Kidney (tissue), 13 donors: ENCODE measurements at regions not wholly inside any gene's neighbourhood (a gene's known extent, or its start where the extent isn't known, plus 50 kb on each side); places are given as distances from the start of the nearest gene placed in this dataset.

Experiments used
- DNase-seq, 5 donors: peaks; one replicate each; pipeline ENCODE4 v3.0.0-alpha.2; 2013 to 2020
- FAIRE-seq: peaks from 2 replicates; lab custom pipeline; 2012; peaks lifted over from hg19 to GRCh38; lab: Jason Lieb, UNC
- H3K27ac ChIP-seq, 2 donors: one replicate each; pipeline ENCODE4 v1.7.0; 2013; ENCODE audit warnings: low read depth in 2 of 2, low read length in 2 of 2, inconsistent platforms in 1 of 2
- H3K27me3 ChIP-seq: one replicate; pipeline ENCODE4 v1.7.1; 2013; ENCODE audit warnings: low read length, inconsistent platforms; ENCODE audit not compliant: control insufficient read depth, insufficient read depth
- H3K36me3 ChIP-seq, 3 donors: one replicate each; pipeline versions ENCODE4 v1.7.0 to v1.7.1; 2013; ENCODE audit warnings: low read length in 3 of 3, control low read depth in 1 of 3, inconsistent platforms in 1 of 3; ENCODE audit not compliant: insufficient read depth in 3 of 3, control insufficient read depth in 2 of 3
- H3K4me1 ChIP-seq, 3 donors: one replicate each; pipeline versions ENCODE4 v1.7.0 to v1.7.1; 2013; ENCODE audit warnings: low read length in 3 of 3, inconsistent platforms in 1 of 3, low read depth in 1 of 3; ENCODE audit not compliant: control insufficient read depth in 2 of 3, insufficient read depth in 2 of 3
- H3K4me3 ChIP-seq, 3 donors: one replicate each; pipeline versions ENCODE4 v1.7.0 to v1.8.1; 2013; ENCODE audit warnings: low read length in 3 of 3, control low read depth in 1 of 3, inconsistent platforms in 1 of 3
- H3K9ac ChIP-seq, 3 donors: one replicate each; pipeline versions ENCODE4 v1.7.0 to v1.7.1; 2013; ENCODE audit warnings: low read length in 3 of 3, control low read depth in 1 of 3, inconsistent platforms in 1 of 3
- H3K9me3 ChIP-seq, 3 donors: one replicate each; pipeline versions ENCODE4 v1.7.0 to v1.7.1; 2013; ENCODE audit warnings: low read length in 3 of 3, control low read depth in 1 of 3, inconsistent platforms in 1 of 3; ENCODE audit not compliant: control insufficient read depth in 2 of 3, insufficient read depth in 1 of 3
- CTCF ChIP-seq: IDR thresholded peaks from 3 replicates; pipeline ENCODE4 v1.5.1; 2012; ENCODE audit warnings: mild to moderate bottlenecking, moderate library complexity, borderline replicate concordance; ENCODE audit not compliant: insufficient read depth; ENCODE audit errors: extremely low read depth
- intact Hi-C: fragments of 100-400 bp; cut with DNase I; formaldehyde crosslinking; loops from one replicate; pipeline ENCODE4 v1.11.1; 2022
- donor health status: control.
- donor health status: control.
- donor health status: control.
- donor health status: control.
- donor health status: control.
- donor health status: DM: yes; HTN: yes; CAD: no.
- donor health status: Normal renal cell carcinoma (clear cell type).

GRCh38 chr18:24876266-24876665 lies 415.8 kb downstream of the HRH4 start:
- Histone ChIP-seq H3K9me3 (no peaks in the 10 kb centered on the region), H3K27ac (no peak overlapping the region), H3K9ac (no peak overlapping the region), H3K4me1 (no peaks in the 10 kb centered on the region), H3K36me3 (no peaks in the 10 kb centered on the region), H3K4me3 (no peak overlapping the region), H3K27me3 (no peaks in the 10 kb centered on the region)
- FAIRE-seq (no peak), DNase-seq (no peak)
- TF ChIP-seq CTCF = no peak
- intact Hi-C loops = no loop called here

GRCh38 chr18:24877066-24877465 lies 416.6 kb downstream of the HRH4 start:
- no peak for TF ChIP-seq CTCF
- Histone ChIP-seq H3K4me3 (no peak overlapping the region), H3K36me3 (no peaks in the 10 kb centered on the region), H3K9ac (no peak overlapping the region), H3K9me3 (no peaks in the 10 kb centered on the region), H3K4me1 (no peaks in the 10 kb centered on the region), H3K27ac (no peak overlapping the region), H3K27me3 (no peaks in the 10 kb centered on the region)
- DNase-seq (no peak), FAIRE-seq (no peak)
- intact Hi-C loops = no loop called here

DNA sequence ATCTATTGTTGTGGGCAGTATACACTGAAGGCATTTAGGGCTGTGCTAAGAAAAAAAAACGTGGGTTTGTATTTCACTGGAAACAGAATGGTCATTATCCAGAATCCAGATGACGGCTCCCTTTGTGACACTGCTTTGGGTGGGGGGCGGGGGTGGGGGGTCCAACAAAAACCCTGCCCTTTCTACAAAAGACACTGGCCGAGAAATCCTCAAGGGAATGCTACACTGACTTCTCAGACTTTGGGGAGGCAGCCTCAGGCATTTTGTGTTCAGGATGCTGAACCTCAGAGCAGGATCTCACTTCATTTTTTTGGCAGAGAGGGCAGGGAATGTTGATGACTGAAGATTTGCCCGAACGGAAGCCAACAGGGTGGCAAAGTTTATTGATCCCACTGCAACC lies 417.1 kb downstream of the HRH4 start:
- no peaks in the 10 kb centered on the region for H3K4me1 ChIP-seq
- H3K27ac ChIP-seq = no peak overlapping the region
- H3K4me3 ChIP-seq = no peak overlapping the region
- TF ChIP-seq CTCF = no peak
- no peak overlapping the region for H3K9ac ChIP-seq
- intact Hi-C loops = no loop called here
- H3K27me3 ChIP-seq = no peaks in the 10 kb centered on the region
- no peak for DNase-seq
- no peaks in the 10 kb centered on the region for H3K36me3 ChIP-seq
- no peaks in the 10 kb centered on the region for H3K9me3 ChIP-seq
- FAIRE-seq = no peak

GRCh38 chr18:24878289-24878688 lies 417.9 kb downstream of the HRH4 start:
- peak; percentile 29 for TF ChIP-seq CTCF
- intact Hi-C loops = no loop called here
- DNase-seq = peak in 2 of 5 donors; percentile 71 to 80
- Histone ChIP-seq H3K9ac (no peak overlapping the region), H3K27me3 (no peaks in the 10 kb centered on the region), H3K36me3 (no peaks in the 10 kb centered on the region), H3K27ac (no peak overlapping the region), H3K9me3 (no peaks in the 10 kb centered on the region), H3K4me1 (no peaks in the 10 kb centered on the region), H3K4me3 (no peak overlapping the region)
- FAIRE-seq = peak; percentile 44
